H1 (cell line): ENCODE measurements at regions not wholly inside any gene's neighbourhood (a gene's known extent, or its start where the extent isn't known, plus 50 kb on each side); places are given as distances from the start of the nearest gene placed in this dataset.

Experiments used
- ATF3 ChIP-seq: IDR thresholded peaks from 2 replicates; pipeline ENCODE4 v1.6.1; 2011; ENCODE audit warnings: low read depth, mild to moderate bottlenecking, low read length; ENCODE audit not compliant: insufficient read depth
- CBX8 ChIP-seq: fragments of 300-800, 300-1000 bp; sonication (generic); IDR thresholded peaks from 2 replicates; pipeline ENCODE4 v1.7.1; 2016; ENCODE audit warnings: low read depth, low read length, borderline replicate concordance
- RBBP5 ChIP-seq: IDR thresholded peaks from 2 replicates; pipeline ENCODE4 v1.7.1; 2012; ENCODE audit warnings: low read depth, mild to moderate bottlenecking, inconsistent platforms, low read length, moderate library complexity, borderline replicate concordance

- TF ChIP-seq RBBP5 (no peak), CBX8 (no peak), ATF3 (no peak)
Measured at GRCh38 chr7:119748991-119749390, 524.0 kb upstream of the KCND2 start (continued).
